Parathyroid adenoma (tissue), 2 donors: ENCODE measurements at regions not wholly inside any gene's neighbourhood (a gene's known extent, or its start where the extent isn't known, plus 50 kb on each side); places are given as distances from the start of the nearest gene placed in this dataset.

ENCODE experiments used
- H2AFZ ChIP-seq: fragments of 300-600 bp; sonication (generic); one replicate; pipeline ENCODE4 v1.7.0; 2017; ENCODE audit warnings: antibody characterized with exemption, mild to moderate bottlenecking
- H3K27ac ChIP-seq: fragments of 300-600 bp; sonication (generic); one replicate; pipeline ENCODE4 v1.7.0; 2017
- H3K27me3 ChIP-seq: fragments of 300-600 bp; sonication (generic); one replicate; pipeline ENCODE4 v1.7.0; 2017; ENCODE audit warnings: low read length; ENCODE audit not compliant: control insufficient read depth, insufficient read depth
- H3K36me3 ChIP-seq: fragments of 300-600 bp; sonication (generic); one replicate; pipeline ENCODE4 v1.7.0; 2017; ENCODE audit warnings: low read length; ENCODE audit not compliant: control insufficient read depth, insufficient read depth
- H3K4me1 ChIP-seq: fragments of 300-600 bp; sonication (generic); one replicate; pipeline ENCODE4 v1.7.0; 2017; ENCODE audit warnings: control low read depth
- H3K4me2 ChIP-seq: fragments of 300-600 bp; sonication (generic); one replicate; pipeline ENCODE4 v1.7.0; 2017; ENCODE audit warnings: low read length
- H3K4me3 ChIP-seq: fragments of 300-600 bp; sonication (generic); one replicate; pipeline ENCODE4 v1.7.0; 2017; ENCODE audit warnings: low read depth, low read length
- H3K79me2 ChIP-seq: fragments of 300-600 bp; sonication (generic); one replicate; pipeline ENCODE4 v1.7.0; 2017; ENCODE audit warnings: control low read depth
- H3K9ac ChIP-seq: fragments of 300-600 bp; sonication (generic); one replicate; pipeline ENCODE4 v1.7.0; 2017; ENCODE audit warnings: mild to moderate bottlenecking
- H3K9me3 ChIP-seq: fragments of 300-600 bp; sonication (generic); one replicate; pipeline ENCODE4 v1.7.0; 2017; ENCODE audit warnings: low read length; ENCODE audit not compliant: control insufficient read depth
- TF ChIP-seq, protein P1 (sequence below): fragments of 300-600 bp; sonication (generic); IDR thresholded peaks from one replicate; pipeline ENCODE4 v1.7.0; 2017; ENCODE audit warnings: antibody characterized with exemption, mild to moderate bottlenecking
- donor health status: primary hyperparathyroidism.

DNA sequence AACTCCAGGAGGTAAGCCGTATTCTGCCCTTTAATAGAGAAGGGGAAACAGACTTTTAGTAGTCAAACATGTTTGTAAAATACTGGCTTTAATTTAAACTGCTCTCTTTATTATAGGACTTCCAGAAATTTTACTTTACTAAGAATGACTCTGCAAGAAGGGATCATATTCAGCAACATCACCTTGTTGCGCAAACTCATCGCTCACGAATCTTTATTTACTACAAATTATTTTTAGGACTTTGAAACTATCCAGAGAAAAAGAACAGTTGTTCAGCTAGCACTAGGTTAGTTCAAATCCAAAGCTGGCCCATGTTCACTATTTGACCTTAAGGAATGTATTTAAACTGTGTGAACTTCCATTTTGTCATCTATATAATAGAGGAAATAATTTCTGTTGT lies 498.3 kb upstream of the TENM4 start:
- Histone ChIP-seq H3K36me3 (no peaks in the 10 kb centered on the region), H3K4me2 (no peak overlapping the region), H3K9me3 (no peaks in the 10 kb centered on the region), H3K9ac (no peak overlapping the region), H2AFZ (no peak overlapping the region), H3K27ac (no peak overlapping the region), H3K4me1 (no peaks in the 10 kb centered on the region), H3K79me2 (no peaks in the 10 kb centered on the region), H3K4me3 (no peak overlapping the region), H3K27me3 (no peaks in the 10 kb centered on the region)
- TF ChIP-seq, protein P1, sequence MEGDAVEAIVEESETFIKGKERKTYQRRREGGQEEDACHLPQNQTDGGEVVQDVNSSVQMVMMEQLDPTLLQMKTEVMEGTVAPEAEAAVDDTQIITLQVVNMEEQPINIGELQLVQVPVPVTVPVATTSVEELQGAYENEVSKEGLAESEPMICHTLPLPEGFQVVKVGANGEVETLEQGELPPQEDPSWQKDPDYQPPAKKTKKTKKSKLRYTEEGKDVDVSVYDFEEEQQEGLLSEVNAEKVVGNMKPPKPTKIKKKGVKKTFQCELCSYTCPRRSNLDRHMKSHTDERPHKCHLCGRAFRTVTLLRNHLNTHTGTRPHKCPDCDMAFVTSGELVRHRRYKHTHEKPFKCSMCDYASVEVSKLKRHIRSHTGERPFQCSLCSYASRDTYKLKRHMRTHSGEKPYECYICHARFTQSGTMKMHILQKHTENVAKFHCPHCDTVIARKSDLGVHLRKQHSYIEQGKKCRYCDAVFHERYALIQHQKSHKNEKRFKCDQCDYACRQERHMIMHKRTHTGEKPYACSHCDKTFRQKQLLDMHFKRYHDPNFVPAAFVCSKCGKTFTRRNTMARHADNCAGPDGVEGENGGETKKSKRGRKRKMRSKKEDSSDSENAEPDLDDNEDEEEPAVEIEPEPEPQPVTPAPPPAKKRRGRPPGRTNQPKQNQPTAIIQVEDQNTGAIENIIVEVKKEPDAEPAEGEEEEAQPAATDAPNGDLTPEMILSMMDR: no peak

DNA sequence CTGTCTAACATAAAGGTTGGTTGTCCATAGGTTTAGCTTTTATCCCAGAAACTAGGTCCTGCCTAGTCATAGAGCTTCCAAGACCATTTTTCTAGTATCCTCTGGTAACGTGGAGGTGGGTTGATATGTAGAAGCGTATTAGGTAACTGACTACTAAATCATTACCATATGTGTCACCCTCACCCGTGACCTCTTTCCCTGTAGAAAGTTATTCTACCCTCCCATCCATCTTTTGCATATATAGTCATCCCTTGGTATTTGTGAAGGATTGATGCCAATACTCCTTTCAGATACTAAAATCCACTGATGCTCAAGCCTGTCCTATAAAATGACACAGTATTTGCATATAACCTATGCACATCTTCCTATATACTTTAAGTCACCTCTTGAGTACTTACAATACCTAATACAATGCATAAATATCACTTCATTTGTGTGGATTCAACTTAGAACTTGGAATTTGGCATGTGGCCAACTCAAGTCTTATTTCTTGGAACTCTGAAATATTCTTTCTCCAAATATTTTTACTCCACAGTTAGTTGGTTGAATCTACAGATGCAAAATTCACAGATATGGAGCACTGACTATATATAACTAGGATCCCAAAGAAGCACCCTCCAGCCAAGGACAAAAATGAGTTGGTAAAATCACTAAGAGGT lies 497.0 kb upstream of the TENM4 start:
- H3K4me2 ChIP-seq: no peak overlapping the region
- no peak overlapping the region for H3K9ac ChIP-seq
- no peaks in the 10 kb centered on the region for H3K36me3 ChIP-seq
- H3K27me3 ChIP-seq: no peaks in the 10 kb centered on the region
- H3K4me1 ChIP-seq: no peaks in the 10 kb centered on the region
- H2AFZ ChIP-seq: no peak overlapping the region
- TF ChIP-seq, protein P1: no peak
- H3K79me2 ChIP-seq: no peaks in the 10 kb centered on the region
- no peak overlapping the region for H3K27ac ChIP-seq
- no peaks in the 10 kb centered on the region for H3K9me3 ChIP-seq
- no peak overlapping the region for H3K4me3 ChIP-seq

DNA sequence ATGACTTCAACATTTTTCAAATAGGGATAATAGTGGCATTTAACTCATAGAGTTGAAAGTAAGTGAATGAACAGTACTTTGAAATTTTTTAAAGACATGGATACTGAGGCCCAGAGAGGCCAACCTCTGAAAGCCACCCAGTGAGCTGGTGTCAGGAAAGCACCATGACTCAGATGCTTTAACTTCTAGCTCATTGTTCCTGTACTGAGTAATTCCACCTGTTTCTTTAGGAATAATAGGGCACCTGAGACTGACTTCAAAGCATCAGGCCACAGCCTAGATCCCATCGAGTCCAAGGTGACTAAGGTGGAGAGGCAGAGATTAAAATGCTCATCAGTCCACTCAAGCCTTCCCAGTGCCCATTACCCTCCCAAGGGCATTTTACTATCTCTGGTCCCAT lies 491.8 kb upstream of the TENM4 start:
- H3K4me3 ChIP-seq: no peak overlapping the region
- TF ChIP-seq, protein P1: no peak
- H3K4me2 ChIP-seq: no peak overlapping the region

DNA sequence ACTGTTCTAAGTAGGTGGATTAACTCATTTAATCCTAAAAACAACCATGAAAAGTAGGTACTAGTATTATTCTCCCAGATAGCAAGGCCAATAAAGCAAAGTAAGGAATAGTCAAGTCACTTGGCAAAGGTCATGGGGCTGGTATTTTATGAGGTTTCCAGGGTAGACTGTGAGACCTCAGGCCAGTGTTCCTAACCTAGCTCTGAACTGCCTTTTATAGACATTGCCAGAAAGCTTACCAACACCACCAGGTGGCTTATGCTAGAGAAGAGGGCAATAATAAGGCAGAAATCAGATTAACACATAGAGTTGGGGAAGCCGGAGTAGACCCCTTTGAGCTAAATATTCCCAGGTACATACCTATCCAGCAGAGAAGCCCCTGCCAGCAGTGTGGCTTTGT lies 490.9 kb upstream of the TENM4 start:
- Histone ChIP-seq H3K27me3 (no peaks in the 10 kb centered on the region), H2AFZ (no peak overlapping the region), H3K4me1 (no peaks in the 10 kb centered on the region), H3K27ac (no peak overlapping the region), H3K36me3 (no peaks in the 10 kb centered on the region), H3K4me2 (no peak overlapping the region), H3K9ac (no peak overlapping the region), H3K4me3 (no peak overlapping the region), H3K9me3 (no peaks in the 10 kb centered on the region), H3K79me2 (no peaks in the 10 kb centered on the region)
- TF ChIP-seq, protein P1: no peak

More for the DNA sequence above, 491.8 kb upstream of the TENM4 start:
- H3K4me1 ChIP-seq: no peaks in the 10 kb centered on the region
- H2AFZ ChIP-seq: no peak overlapping the region
- H3K27ac ChIP-seq: no peak overlapping the region
- H3K79me2 ChIP-seq: no peaks in the 10 kb centered on the region
- H3K9ac ChIP-seq: no peak overlapping the region
- H3K36me3 ChIP-seq: no peaks in the 10 kb centered on the region
- no peaks in the 10 kb centered on the region for H3K27me3 ChIP-seq
- no peaks in the 10 kb centered on the region for H3K9me3 ChIP-seq

DNA sequence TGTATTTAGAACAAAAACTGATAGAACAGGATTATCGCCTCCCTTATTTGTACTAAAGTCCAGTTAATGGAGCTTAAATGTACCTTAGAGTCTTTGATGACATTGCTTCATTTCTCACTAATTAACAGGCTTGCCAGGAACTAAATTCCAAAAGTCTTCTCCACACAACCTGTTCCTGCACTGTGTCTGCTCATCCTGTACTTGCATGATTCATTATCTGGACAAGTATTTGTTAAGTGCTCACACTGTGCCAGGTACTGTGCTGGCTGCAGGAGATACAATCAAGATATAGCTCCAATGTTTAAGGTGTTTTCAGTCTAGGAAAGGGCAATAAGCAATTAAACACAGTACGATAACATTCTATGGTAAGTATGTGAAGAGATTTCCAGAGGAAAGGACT lies 485.9 kb upstream of the TENM4 start:
- Histone ChIP-seq H3K4me3 (no peak overlapping the region), H3K9me3 (no peaks in the 10 kb centered on the region), H3K4me2 (no peak overlapping the region), H2AFZ (no peak overlapping the region), H3K79me2 (no peaks in the 10 kb centered on the region), H3K27me3 (no peaks in the 10 kb centered on the region), H3K4me1 (no peaks in the 10 kb centered on the region), H3K9ac (no peak overlapping the region), H3K27ac (no peak overlapping the region), H3K36me3 (no peaks in the 10 kb centered on the region)
- TF ChIP-seq, protein P1: no peak
